GM23338 (cell line): ENCODE measurements at regions not wholly inside any gene's neighbourhood (a gene's known extent, or its start where the extent isn't known, plus 50 kb on each side); places are given as distances from the start of the nearest gene placed in this dataset.

ENCODE experiments used
- ATAC-seq: fragments of 200-7000 bp; cut with Tn5 transposase; 3 replicates; pipeline ENCODE4 v1.9.1; 2020
- DNase-seq: peaks from one replicate; pipeline ENCODE4 v3.0.0-alpha.2; 2015; ENCODE audit warnings: low spot score
- H2AFZ ChIP-seq: fragments of 200-600 bp; sonication (generic); 2 replicates; pipeline ENCODE4 v1.8.0; 2016; ENCODE audit warnings: antibody characterized with exemption, mild to moderate bottlenecking, moderate library complexity
- H3F3A ChIP-seq: fragments of 200-600 bp; sonication (generic); replicated peaks from 2 replicates; pipeline ENCODE4 v1.8.0; 2017; ENCODE audit warnings: antibody characterized with exemption, mixed run types, low read depth
- H3K27ac ChIP-seq: fragments of 200-600 bp; sonication (generic); 2 replicates; pipeline ENCODE4 v1.6.1; 2016; ENCODE audit warnings: low read depth
- H3K27me3 ChIP-seq: fragments of 200-600 bp; sonication (generic); 2 replicates; pipeline ENCODE4 v1.8.0; 2016; ENCODE audit warnings: mild to moderate bottlenecking, mixed run types, moderate library complexity; ENCODE audit not compliant: insufficient read depth
- H3K36me3 ChIP-seq: fragments of 200-600 bp; sonication (generic); 2 replicates; pipeline ENCODE4 v1.8.0; 2016; ENCODE audit warnings: mild to moderate bottlenecking; ENCODE audit not compliant: insufficient read depth
- H3K4me1 ChIP-seq: fragments of 200-600 bp; sonication (generic); 2 replicates; pipeline ENCODE4 v1.8.0; 2016; ENCODE audit warnings: mild to moderate bottlenecking, moderate library complexity; ENCODE audit not compliant: insufficient read depth
- H3K4me2 ChIP-seq: fragments of 200-600 bp; sonication (generic); 2 replicates; pipeline ENCODE4 v1.7.1; 2017; ENCODE audit warnings: mixed run types
- H3K4me3 ChIP-seq: fragments of 200-600 bp; sonication (generic); 2 replicates; pipeline ENCODE4 v1.6.1; 2016; ENCODE audit warnings: mixed run types
- H3K79me2 ChIP-seq: fragments of 200-600 bp; sonication (generic); replicated peaks from 2 replicates; pipeline ENCODE4 v1.8.0; 2017; ENCODE audit warnings: mild to moderate bottlenecking; ENCODE audit not compliant: insufficient read depth
- H3K9me2 ChIP-seq: fragments of 200-600 bp; sonication (generic); 2 replicates; pipeline ENCODE4 v1.8.0; 2017; ENCODE audit not compliant: insufficient read depth
- H4K20me1 ChIP-seq: fragments of 200-600 bp; sonication (generic); replicated peaks from 2 replicates; pipeline ENCODE4 v1.8.0; 2017; ENCODE audit warnings: mild to moderate bottlenecking; ENCODE audit not compliant: insufficient read depth
- H3K27ac Mint-ChIP-seq: 2 replicates; pipeline ENCODE4 v1.8.0; 2020; ENCODE audit warnings: inconsistent platforms, mild to moderate bottlenecking, moderate library complexity, mixed read lengths
- H3K27me3 Mint-ChIP-seq: 3 replicates; pipeline ENCODE4 v1.8.0; 2022; ENCODE audit warnings: low read depth, mild to moderate bottlenecking, moderate library complexity, mixed read lengths, inconsistent platforms; ENCODE audit not compliant: insufficient read depth, poor library complexity
- H3K36me3 Mint-ChIP-seq: 3 replicates; pipeline ENCODE4 v1.8.0; 2021; ENCODE audit warnings: low read depth, mild to moderate bottlenecking, inconsistent platforms, moderate library complexity, mixed read lengths
- H3K4me1 Mint-ChIP-seq: 3 replicates; pipeline ENCODE4 v1.8.0; 2020; ENCODE audit warnings: mild to moderate bottlenecking, inconsistent platforms, mixed read lengths
- H3K4me3 Mint-ChIP-seq: 3 replicates; pipeline ENCODE4 v1.8.0; 2021; ENCODE audit warnings: moderate library complexity, mild to moderate bottlenecking, inconsistent platforms, mixed read lengths
- H3K9me3 Mint-ChIP-seq: 3 replicates; pipeline ENCODE4 v1.8.0; 2020; ENCODE audit warnings: moderate library complexity, mild to moderate bottlenecking, inconsistent platforms, mixed read lengths
- CREB1 ChIP-seq: fragments of 250-450 bp; sonication (Bioruptor Pico); IDR thresholded peaks from 2 replicates; pipeline ENCODE4 v1.5.0; 2020; ENCODE audit warnings: low read depth, mild to moderate bottlenecking, moderate library complexity
- CTCF ChIP-seq, 2 experiments: fragments of 200-600 bp in 1 of 2; sonication (generic) in 1 of 2; conservative IDR thresholded peaks; 2 replicates each; pipeline versions ENCODE4 v1.5.1 to v1.6.1; 2016 to 2017; ENCODE audit warnings: antibody characterized with exemption in 2 of 2, low read depth in 2 of 2, mild to moderate bottlenecking in 2 of 2, moderate library complexity in 1 of 2
- ETS1 ChIP-seq: IDR thresholded peaks from 2 replicates; pipeline ENCODE4 v1.6.1; 2016; ENCODE audit warnings: antibody characterized with exemption
- JUNB ChIP-seq: IDR thresholded peaks from one replicate; pipeline ENCODE4 v1.6.1; 2016; ENCODE audit warnings: antibody characterized with exemption; ENCODE audit not compliant: unreplicated experiment
- POLR2AphosphoS5 ChIP-seq: IDR thresholded peaks from 2 replicates; pipeline ENCODE4 v1.6.1; 2016; ENCODE audit warnings: antibody characterized with exemption, low read depth
- ZNF114 ChIP-seq: fragments of 250-450 bp; sonication (Bioruptor Pico); IDR thresholded peaks from 2 replicates; pipeline ENCODE4 v1.5.0; 2020; ENCODE audit warnings: mild to moderate bottlenecking, moderate library complexity
- ZNF331 ChIP-seq: fragments of 250-450 bp; sonication (Bioruptor Pico); IDR thresholded peaks from 2 replicates; pipeline ENCODE4 v1.5.0; 2020; ENCODE audit warnings: low read depth, mild to moderate bottlenecking, moderate library complexity
- ZNF462 ChIP-seq: fragments of 250-450 bp; sonication (Bioruptor Pico); IDR thresholded peaks from 2 replicates; pipeline ENCODE4 v1.5.0; 2020; ENCODE audit warnings: mild to moderate bottlenecking, moderate library complexity

GRCh38 chr10:129391464-129391863 is 75.6 kb upstream of the MGMT start (continued):
- TF ChIP-seq ZNF462 (CRISPR knock-in tag) (no peak), CREB1 (CRISPR knock-in tag) (no peak), ZNF331 (CRISPR knock-in tag) (no peak)

GRCh38 chr10:129392855-129393254 is 74.2 kb upstream of the MGMT start:
- ATAC-seq (no peak), DNase-seq (no peak)
- Mint-ChIP-seq H3K27ac (no peak overlapping the region), H3K27me3 (peaks cover 6% of the 10 kb centered on the region), H3K4me3 (no peak overlapping the region), H3K4me1 (peaks cover 13% of the 10 kb centered on the region; the same call in 2 of the 3 replicates), H3K36me3 (no peaks in the 10 kb centered on the region), H3K9me3 (no peaks in the 10 kb centered on the region)
- H3K27ac ChIP-seq: no peak overlapping the region
- no peak overlapping the region for H3K4me3 ChIP-seq
- no peaks in the 10 kb centered on the region for H3K4me1 ChIP-seq
- no peak overlapping the region for H2AFZ ChIP-seq
- H3F3A ChIP-seq: no peaks in the 10 kb centered on the region
- H3K4me2 ChIP-seq: no peak overlapping the region
- no peaks in the 10 kb centered on the region for H4K20me1 ChIP-seq
- no peaks in the 10 kb centered on the region for H3K79me2 ChIP-seq
- no peaks in the 10 kb centered on the region for H3K36me3 ChIP-seq
- no peaks in the 10 kb centered on the region for H3K9me2 ChIP-seq
- H3K27me3 ChIP-seq: no peaks in the 10 kb centered on the region
- TF ChIP-seq ETS1: no peak
- no peak for TF ChIP-seq CREB1 (CRISPR knock-in tag)
- TF ChIP-seq JUNB: no peak
- no peak for TF ChIP-seq CTCF (conservative IDR thresholded peaks at IDR 0.05; ENCODE audit: low read depth in 2 of 2)
- TF ChIP-seq ZNF114 (CRISPR knock-in tag): no peak
- no peak for TF ChIP-seq POLR2AphosphoS5
